ENCODE measurements at regions not wholly inside any gene's neighbourhood (a gene's known extent, or its start where the extent isn't known, plus 50 kb on each side); places are given as distances from the start of the nearest gene placed in this dataset.

GRCh38 chr3:118108201-118108600 is 926.4 kb downstream of the IGSF11 start:
- TF ChIP-seq POLR2A (IDR thresholded peaks at IDR 0.05), result no peak
- TF ChIP-seq CTCF (IDR thresholded peaks at IDR 0.05), result no peak
